ENCODE measurements at regions not wholly inside any gene's neighbourhood (a gene's known extent, or its start where the extent isn't known, plus 50 kb on each side); places are given as distances from the start of the nearest gene placed in this dataset.
"Not testable (repeated sequence)": the region's sequence is repeated elsewhere in the genome, so short reads cannot be mapped to it uniquely, and the experiment has no call there.

GRCh38 chr21:6492691-6493090 lies 4028.7 kb upstream of the TPTE start:
- WGBS: no CpG with 5 or more reads among the region's 8 CpGs
- H3K27me3 ChIP-seq (ENCODE audit: control insufficient read depth, insufficient read depth); intact Hi-C loops (cut with DNase I); H3K27ac ChIP-seq (ENCODE audit: low read length); DNase-seq; H3K4me3 ChIP-seq (ENCODE audit: low read length); H3K4me1 ChIP-seq (ENCODE audit: control insufficient read depth, insufficient read depth, low read length); H3K9me3 ChIP-seq (ENCODE audit: control insufficient read depth, low read length); ATAC-seq: not testable (repeated sequence)

GRCh38 chr21:6493957-6494356 lies 4027.4 kb upstream of the TPTE start:
- H3K9me3 ChIP-seq (ENCODE audit: control insufficient read depth, low read length); ATAC-seq; DNase-seq; intact Hi-C loops (cut with DNase I); H3K27me3 ChIP-seq (ENCODE audit: control insufficient read depth, insufficient read depth); H3K4me1 ChIP-seq (ENCODE audit: control insufficient read depth, insufficient read depth, low read length); H3K27ac ChIP-seq (ENCODE audit: low read length); H3K4me3 ChIP-seq (ENCODE audit: low read length): not testable (repeated sequence)
- no CpG with 5 or more reads among the region's 4 CpGs for WGBS

GRCh38 chr21:6496356-6496755 lies 4025.0 kb upstream of the TPTE start:
- H3K27me3 ChIP-seq (ENCODE audit: control insufficient read depth, insufficient read depth); H3K27ac ChIP-seq (ENCODE audit: low read length); H3K4me1 ChIP-seq (ENCODE audit: control insufficient read depth, insufficient read depth, low read length); DNase-seq; H3K9me3 ChIP-seq (ENCODE audit: control insufficient read depth, low read length); ATAC-seq; H3K4me3 ChIP-seq (ENCODE audit: low read length); intact Hi-C loops (cut with DNase I): not testable (repeated sequence)
- no CpG with 5 or more reads among the region's 5 CpGs for WGBS

GRCh38 chr21:6498716-6499115 lies 4022.7 kb upstream of the TPTE start:
- H3K4me1 ChIP-seq (ENCODE audit: control insufficient read depth, insufficient read depth, low read length); intact Hi-C loops (cut with DNase I); H3K27me3 ChIP-seq (ENCODE audit: control insufficient read depth, insufficient read depth); H3K9me3 ChIP-seq (ENCODE audit: control insufficient read depth, low read length): not testable (repeated sequence)
- peak; percentile 42 to 78 for ATAC-seq
- DNase-seq: peak; percentile 6 to 71 (median 48)
- H3K4me3 ChIP-seq (ENCODE audit: low read length): peak overlapping the region; percentile 48
- WGBS: under 1% methylated on average over 27 of the region's 55 CpGs
- peak overlapping the region; percentile 52 for H3K27ac ChIP-seq (ENCODE audit: low read length)

GRCh38 chr21:6499128-6499826 lies 4022.1 kb upstream of the TPTE start:
- H3K4me3 ChIP-seq (ENCODE audit: low read length); H3K27me3 ChIP-seq (ENCODE audit: control insufficient read depth, insufficient read depth); H3K4me1 ChIP-seq (ENCODE audit: control insufficient read depth, insufficient read depth, low read length); H3K9me3 ChIP-seq (ENCODE audit: control insufficient read depth, low read length); intact Hi-C loops (cut with DNase I); H3K27ac ChIP-seq (ENCODE audit: low read length): not testable (repeated sequence)
- 0% methylated on average over 13 of the region's 66 CpGs for WGBS
- ATAC-seq (peak; percentile 99), DNase-seq (peak; percentile 5 to 92 (median 79))

GRCh38 chr21:6499866-6500265 lies 4021.5 kb upstream of the TPTE start:
- H3K27ac ChIP-seq (ENCODE audit: low read length); H3K4me3 ChIP-seq (ENCODE audit: low read length); DNase-seq; H3K27me3 ChIP-seq (ENCODE audit: control insufficient read depth, insufficient read depth); H3K9me3 ChIP-seq (ENCODE audit: control insufficient read depth, low read length); intact Hi-C loops (cut with DNase I); H3K4me1 ChIP-seq (ENCODE audit: control insufficient read depth, insufficient read depth, low read length): not testable (repeated sequence)
- WGBS: no CpG with 5 or more reads among the region's 16 CpGs
- ATAC-seq: peak; percentile 33 to 38

GRCh38 chr21:6500681-6501080 lies 4020.7 kb upstream of the TPTE start:
- WGBS: no CpG with 5 or more reads among the region's 7 CpGs
- intact Hi-C loops (cut with DNase I); H3K4me1 ChIP-seq (ENCODE audit: control insufficient read depth, insufficient read depth, low read length); H3K27ac ChIP-seq (ENCODE audit: low read length); H3K4me3 ChIP-seq (ENCODE audit: low read length); H3K9me3 ChIP-seq (ENCODE audit: control insufficient read depth, low read length); H3K27me3 ChIP-seq (ENCODE audit: control insufficient read depth, insufficient read depth); DNase-seq; ATAC-seq: not testable (repeated sequence)

GRCh38 chr21:6506167-6506894 lies 4015.1 kb upstream of the TPTE start:
- DNase-seq; H3K9me3 ChIP-seq (ENCODE audit: control insufficient read depth, low read length); H3K27ac ChIP-seq (ENCODE audit: low read length); ATAC-seq; H3K4me3 ChIP-seq (ENCODE audit: low read length); H3K27me3 ChIP-seq (ENCODE audit: control insufficient read depth, insufficient read depth); intact Hi-C loops (cut with DNase I); H3K4me1 ChIP-seq (ENCODE audit: control insufficient read depth, insufficient read depth, low read length): not testable (repeated sequence)
- WGBS: 76% methylated on average over 6 of the region's 10 CpGs

- H3K4me1 ChIP-seq (ENCODE audit: control insufficient read depth, insufficient read depth, low read length); intact Hi-C loops (cut with DNase I); H3K4me3 ChIP-seq (ENCODE audit: low read length); H3K27ac ChIP-seq (ENCODE audit: low read length); H3K27me3 ChIP-seq (ENCODE audit: control insufficient read depth, insufficient read depth); ATAC-seq; DNase-seq; H3K9me3 ChIP-seq (ENCODE audit: control insufficient read depth, low read length): not testable (repeated sequence)
- WGBS: no CpG with 5 or more reads among the region's 4 CpGs
These were observed 4013.8 kb upstream of the TPTE start for GRCh38 chr21:6507632-6508031.

- intact Hi-C loops (cut with DNase I); H3K4me1 ChIP-seq (ENCODE audit: control insufficient read depth, insufficient read depth, low read length); H3K27me3 ChIP-seq (ENCODE audit: control insufficient read depth, insufficient read depth); H3K9me3 ChIP-seq (ENCODE audit: control insufficient read depth, low read length); H3K4me3 ChIP-seq (ENCODE audit: low read length); H3K27ac ChIP-seq (ENCODE audit: low read length); DNase-seq: not testable (repeated sequence)
- peak in 1 of 2 donors; percentile 29 for ATAC-seq
- WGBS: no CpG with 5 or more reads among the region's 7 CpGs
These were observed 3999.6 kb upstream of the TPTE start for GRCh38 chr21:6521777-6522176.

GRCh38 chr21:6526213-6526612 lies 3995.2 kb upstream of the TPTE start:
- intact Hi-C loops (cut with DNase I); H3K4me3 ChIP-seq (ENCODE audit: low read length); H3K4me1 ChIP-seq (ENCODE audit: control insufficient read depth, insufficient read depth, low read length); ATAC-seq; H3K9me3 ChIP-seq (ENCODE audit: control insufficient read depth, low read length); H3K27ac ChIP-seq (ENCODE audit: low read length); DNase-seq; H3K27me3 ChIP-seq (ENCODE audit: control insufficient read depth, insufficient read depth): not testable (repeated sequence)
- no CpG with 5 or more reads among the region's 10 CpGs for WGBS

Data from right cardiac atrium (tissue), 5 donors.